NCI-H1105 (cell line): ENCODE measurements at regions not wholly inside any gene's neighbourhood (a gene's known extent, or its start where the extent isn't known, plus 50 kb on each side); places are given as distances from the start of the nearest gene placed in this dataset.
"Not testable (repeated sequence)": the region's sequence is repeated elsewhere in the genome, so short reads cannot be mapped to it uniquely, and the experiment has no call there.

Experiments
- DNase-seq: peaks from one replicate; lab custom pipeline; 2025; lab: John Stamatoyannopoulos, UW

DNA sequence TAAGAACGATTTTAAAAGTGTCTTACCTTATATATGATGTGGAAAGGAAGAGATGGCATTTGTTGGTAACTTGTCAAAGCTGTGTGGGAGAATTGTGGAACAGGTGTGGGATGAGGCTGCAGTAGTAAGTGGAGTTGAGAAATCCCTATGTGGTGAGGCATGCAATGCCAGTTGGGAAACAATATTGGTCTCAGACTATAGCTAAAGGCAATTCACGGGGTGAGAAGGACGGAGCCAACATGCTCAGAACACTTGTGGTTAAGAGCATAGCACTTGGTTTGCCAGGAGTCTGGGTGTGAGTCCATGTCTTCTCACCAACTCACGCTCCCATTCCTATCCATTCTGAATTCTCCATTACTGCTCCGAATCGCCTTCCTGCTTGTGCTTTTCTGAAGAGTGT, 615.6 kb upstream of the ADAMTS9 start:
- no peak for DNase-seq

DNA sequence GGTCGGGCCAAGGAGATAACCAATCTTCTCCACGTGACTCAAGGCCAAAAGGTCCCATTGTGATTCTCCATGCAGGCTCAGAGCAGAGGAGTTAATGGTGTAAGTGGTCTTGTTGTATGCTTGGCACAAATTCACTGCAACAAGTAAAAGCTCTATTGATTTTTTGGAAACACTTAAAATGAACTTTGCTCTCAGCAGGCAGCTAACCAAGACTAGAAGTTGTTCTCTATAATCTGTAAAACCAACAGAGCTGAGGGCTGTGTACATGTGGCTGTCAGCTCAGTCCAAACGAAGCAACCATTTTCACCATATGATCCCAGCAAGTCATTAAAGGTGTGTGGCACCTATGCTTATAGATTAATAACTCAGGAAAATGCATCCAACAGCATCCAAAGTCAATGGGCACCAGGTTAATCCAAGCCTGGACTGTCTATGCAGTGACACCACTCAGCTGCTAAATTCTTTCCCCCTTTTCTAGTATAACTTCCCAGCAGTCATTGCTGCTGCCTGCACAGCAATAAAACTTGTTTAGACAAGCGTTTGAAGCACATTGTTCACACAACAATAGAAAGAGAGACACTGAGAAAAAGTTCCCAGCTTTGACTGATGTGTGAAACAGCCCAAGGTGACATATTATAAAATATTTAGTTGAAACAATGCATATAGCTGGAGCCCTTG, 603.8 kb upstream of the ADAMTS9 start:
- no peak for DNase-seq

DNA sequence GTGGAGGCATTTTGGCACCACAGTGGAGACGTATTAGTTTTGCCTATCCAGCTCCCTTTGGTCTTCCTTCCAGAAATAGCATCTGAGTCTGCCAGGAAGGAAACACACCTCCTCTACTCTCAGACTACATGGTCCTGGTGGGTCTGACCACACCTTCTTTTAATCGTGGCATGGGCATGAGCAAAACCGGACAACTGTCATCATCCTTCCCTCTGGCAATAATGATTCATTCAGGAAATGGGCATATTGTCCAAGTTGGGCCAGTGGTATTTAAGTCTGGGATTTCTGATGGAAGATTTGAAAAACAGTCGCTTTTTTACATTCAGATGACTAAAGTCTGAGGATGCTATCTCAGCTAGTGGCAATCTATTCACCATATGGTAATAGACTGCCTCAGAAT, 601.0 kb upstream of the ADAMTS9 start:
- DNase-seq: no peak

DNA sequence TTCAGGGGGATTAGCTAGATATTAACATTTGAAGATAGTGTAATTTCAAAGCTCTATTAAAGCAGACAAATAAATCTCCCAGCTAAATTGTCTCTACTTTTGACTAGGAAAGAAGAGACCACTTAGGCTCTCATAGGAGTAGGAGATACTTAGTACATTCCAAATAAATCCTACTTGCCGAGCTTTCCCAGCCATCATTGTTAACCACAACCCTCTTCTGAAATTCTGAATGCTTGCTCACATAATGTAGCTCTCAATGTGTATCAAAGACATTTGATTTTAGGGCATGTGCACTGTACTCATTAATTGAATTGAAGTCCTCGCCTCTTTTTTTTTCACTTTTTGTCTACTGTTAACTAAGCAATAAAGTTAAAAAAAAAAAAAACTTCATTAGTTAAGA, 598.2 kb upstream of the ADAMTS9 start:
- DNase-seq: no peak

DNA sequence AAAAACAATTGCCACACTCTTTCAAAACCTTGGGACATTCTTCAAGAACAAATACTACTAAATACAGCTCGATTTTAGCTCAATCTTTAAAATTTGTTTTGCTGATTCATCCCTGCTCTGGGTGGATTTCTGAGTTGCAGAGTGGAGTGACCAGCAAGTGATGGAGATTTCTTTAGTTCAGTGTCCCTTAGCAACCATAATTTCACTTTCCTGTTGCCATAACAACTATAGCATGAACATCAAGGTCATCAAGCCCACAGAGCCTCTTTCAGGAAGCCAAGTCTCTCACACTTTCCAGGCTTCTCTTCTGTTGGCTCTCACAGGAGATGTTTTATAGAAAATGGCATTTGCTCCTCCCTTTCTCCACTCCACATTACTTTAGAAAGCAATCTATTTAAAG, 597.2 kb upstream of the ADAMTS9 start:
- DNase-seq: no peak

DNA sequence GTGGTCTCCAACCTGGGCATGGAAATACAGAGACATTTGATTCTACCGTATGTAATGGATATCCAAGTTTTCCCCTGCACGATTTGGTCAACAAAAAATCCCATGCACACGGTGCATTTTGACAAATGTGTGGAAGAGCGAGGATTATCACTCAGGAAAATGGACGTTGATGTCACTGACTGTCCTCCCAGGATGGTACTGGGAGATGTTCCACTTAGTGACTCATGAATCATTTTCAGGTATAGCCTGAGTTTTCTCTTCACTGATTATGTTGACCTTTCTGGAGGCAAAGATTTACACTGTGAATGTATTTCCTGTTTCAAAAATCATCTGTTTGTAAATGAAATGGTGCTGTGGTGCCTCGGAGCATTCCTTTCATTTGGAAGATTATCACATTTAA, 596.7 kb upstream of the ADAMTS9 start:
- no peak for DNase-seq

DNA sequence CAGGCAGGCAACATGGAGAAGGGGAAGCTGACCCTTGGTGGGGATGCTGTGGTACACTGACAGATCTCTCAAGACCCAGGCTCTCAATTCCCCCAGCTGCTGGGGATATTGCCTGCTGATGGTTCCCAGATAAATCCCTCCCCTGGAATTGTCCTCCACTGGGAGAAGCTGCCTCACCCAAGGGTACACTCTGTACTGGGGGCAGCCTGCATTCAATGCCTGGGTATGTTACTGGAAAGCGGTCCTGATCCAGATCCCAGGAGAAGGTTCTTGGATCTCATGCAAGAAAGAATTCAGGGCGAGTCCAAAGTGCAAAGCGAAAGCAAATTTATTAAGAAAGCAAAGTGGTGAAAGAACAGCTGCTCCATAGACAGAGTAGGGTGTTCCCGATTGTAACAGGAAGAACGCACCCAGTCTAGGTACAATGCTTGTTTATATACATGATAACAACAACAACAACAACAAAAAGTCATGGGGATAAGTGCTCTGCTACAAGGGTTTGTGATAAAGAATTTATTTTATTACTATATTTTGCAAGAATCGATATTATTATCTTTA, 591.5 kb upstream of the ADAMTS9 start:
- DNase-seq: no peak

DNA sequence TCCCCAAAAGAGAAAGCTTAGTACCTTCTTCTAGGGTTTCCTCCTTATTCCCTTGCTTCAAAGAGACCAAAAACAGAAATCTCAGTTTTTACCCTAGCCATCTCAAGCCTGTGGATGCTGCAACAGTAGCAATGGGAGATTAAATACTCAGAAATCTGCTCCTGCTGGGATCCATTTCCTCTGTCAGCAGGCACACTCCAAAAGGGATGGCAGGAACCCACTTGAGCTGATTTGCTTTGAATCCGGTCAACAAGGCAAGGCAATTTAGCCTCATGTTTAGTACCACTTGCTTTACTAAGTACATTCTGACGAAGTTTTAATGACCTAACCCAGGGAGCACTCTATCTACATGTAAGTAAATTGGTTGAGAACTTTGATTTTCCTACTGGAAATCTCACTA, 590.0 kb upstream of the ADAMTS9 start:
- no peak for DNase-seq

DNA sequence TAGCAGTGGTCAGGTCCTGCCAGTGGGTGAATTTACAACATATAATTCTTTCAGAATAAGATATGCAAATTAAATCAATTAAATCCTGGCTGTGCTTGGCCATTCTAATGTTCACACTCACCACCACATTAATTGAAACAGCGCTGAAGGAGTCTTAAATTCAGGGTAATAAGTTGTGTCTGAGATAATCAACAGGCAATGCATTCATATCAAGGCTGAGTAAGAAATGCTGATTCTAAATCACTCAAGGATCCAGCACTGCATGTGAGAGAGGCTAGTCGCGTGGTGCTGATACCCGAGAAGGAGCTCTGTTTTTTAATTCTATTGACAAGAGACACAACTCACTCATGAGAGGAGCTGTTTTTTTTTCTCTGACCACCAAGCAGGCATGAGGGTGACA, 588.8 kb upstream of the ADAMTS9 start:
- no peak for DNase-seq

DNA sequence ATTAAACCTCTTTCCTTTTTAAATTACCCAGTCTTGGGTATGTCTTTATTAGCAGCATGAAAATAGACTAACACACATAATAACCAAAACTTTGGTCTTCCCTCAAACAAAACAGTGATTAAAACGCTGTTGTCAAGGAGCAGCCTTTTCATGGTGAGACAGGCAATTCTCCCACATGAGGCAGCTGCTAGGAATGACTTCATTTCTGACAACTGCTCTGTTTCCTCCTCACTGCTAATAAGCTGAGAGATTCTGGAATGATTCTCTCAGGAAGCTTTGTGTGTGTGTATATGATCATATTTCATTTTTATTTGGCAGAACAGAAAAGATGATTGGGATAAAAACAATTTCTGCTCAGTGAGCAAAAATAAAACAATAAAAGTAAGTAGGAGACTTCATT, 580.6 kb upstream of the ADAMTS9 start:
- DNase-seq: no peak

DNA sequence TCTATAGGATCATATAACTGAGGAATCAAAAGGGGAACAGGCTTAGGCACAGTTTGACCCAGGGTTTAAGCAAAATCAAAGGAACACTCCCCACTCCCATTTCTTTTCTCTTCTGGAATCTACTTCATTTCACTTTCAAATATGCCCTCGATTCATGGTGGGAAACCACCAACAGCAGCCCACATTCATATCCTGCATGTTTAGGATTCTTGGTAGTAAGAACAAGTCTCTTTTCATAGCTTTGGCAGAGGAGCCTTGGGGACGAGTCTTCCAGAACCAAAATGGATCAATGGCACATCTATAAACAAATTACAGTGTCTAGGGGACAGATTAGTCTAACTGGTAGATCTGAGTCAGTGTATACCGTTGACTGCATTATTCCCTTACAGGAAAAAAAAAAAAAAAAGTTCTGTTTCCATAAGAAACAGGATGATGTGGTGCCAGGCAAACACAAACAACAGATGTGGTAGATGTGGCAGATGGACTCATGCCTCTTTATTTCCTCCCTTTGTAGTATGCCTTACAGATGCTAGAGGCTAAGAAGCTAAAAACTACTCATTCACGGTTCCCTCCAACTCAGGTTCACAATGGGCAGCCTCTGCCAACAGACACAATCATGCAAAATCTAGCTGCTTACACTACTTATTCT, 578.3 kb upstream of the ADAMTS9 start:
- DNase-seq: no peak

DNA sequence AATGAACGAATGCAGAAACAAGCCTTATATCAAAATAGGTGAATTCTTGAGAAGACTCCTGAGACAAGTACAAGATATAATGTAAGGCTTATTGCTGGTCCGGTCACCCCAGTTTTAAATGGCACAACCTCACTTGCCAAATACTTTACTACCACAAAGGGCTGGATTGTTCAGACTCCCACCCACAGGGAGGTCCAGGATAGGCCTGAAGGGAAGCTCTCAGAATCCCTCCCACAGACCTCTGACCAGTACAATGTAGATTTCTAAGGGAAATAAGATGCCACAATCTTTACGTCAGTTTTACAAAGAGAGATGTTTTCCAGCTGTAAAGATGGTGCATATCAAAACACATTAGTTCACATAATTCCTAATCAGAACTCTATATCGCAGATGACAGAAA, 577.7 kb upstream of the ADAMTS9 start:
- DNase-seq: no peak

DNA sequence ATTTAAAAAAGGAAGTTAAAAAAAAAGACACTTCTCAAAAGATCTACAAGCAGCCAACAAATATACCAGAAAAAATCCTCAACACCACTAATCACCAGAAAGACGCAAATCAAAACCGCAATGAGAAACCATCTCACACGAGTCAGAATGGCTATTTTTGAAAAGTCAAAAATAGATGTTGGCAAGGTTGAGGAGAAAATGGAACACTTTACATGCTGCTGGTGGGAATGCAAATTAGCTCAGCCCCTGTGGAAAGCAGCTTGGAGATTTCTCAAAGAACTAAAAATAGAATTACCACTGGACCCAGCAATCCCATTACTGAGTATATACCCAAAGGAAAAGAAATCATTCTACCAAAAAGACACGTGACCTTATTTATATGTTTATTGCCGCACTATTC, 574.7 kb upstream of the ADAMTS9 start:
- DNase-seq: no peak

DNA sequence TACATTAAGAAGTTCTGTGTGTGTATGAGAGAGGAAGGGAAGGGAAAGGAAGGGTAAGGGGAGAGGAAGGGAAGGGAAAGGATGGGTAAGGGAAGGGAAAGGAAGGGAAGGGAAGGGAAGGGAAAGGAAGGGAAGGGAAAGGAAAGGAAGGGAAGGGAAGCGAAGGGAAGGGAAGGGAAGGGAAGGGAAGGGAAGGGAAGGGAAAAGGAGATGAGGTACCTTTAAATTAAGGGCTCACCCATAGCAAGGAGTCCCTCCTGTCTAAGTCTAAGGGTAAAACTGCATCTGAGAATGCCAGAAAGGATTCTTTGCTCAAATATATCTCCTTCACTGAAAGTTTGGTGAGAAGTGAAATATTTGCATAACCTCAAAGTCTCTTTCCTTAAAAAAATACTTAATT, 572.1 kb upstream of the ADAMTS9 start:
- no peak for DNase-seq

DNA sequence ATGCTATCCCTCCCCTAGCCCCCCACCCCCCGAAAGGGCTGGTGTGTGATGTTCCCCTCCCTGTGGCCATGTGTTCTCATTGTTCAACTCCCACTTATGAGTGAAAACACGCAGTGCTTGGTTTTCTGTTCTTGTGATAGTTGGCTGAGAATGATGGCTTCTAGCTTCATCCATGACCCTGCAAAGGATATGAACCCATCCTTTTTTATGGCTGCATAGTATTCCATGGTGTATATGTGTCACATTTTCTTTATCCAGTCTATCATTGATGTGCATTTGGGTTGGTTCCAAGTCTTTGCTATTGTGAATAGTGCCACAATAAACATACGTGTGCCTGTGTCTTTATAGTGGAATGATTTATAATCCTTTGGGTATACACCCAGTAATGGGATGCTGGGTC, 565.1 kb upstream of the ADAMTS9 start:
- DNase-seq: not testable (repeated sequence)

DNA sequence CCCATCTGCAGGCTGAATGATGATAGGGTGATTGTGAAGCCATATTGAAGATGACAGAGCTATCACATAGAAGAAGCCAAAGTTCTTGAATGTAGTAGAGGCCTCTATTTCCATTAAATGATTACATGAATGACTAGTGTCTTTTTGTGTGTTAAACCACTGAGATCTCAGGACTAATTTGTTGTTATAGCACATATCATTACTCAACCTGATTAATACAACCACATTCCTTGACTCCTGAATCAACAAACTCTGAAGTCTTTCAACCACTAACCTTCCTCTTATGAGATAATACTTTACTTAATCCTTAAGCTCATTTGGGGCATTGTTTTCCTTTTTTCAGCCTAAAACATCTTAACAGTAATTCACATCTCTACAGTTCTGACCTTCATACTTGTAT, 564.5 kb upstream of the ADAMTS9 start:
- no peak for DNase-seq

DNA sequence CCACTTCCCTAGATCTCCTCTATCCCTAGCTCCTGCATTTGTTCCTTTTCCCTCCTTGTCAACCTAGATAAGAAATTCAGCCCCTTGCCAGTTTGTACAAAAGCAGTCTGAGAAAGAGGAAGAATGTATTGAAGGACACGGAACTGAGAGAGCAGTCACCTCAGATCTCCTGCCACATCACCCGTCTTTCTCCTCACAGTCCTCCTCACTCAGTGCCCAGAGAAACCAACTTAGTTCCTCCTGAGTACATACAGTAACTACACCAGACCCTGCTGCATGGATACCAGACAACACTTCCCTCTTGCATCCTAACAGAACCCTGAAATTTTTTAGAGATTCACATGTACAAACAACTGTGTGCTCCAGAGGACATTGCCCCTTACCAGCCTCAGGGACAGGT, 563.6 kb upstream of the ADAMTS9 start:
- DNase-seq: no peak

DNA sequence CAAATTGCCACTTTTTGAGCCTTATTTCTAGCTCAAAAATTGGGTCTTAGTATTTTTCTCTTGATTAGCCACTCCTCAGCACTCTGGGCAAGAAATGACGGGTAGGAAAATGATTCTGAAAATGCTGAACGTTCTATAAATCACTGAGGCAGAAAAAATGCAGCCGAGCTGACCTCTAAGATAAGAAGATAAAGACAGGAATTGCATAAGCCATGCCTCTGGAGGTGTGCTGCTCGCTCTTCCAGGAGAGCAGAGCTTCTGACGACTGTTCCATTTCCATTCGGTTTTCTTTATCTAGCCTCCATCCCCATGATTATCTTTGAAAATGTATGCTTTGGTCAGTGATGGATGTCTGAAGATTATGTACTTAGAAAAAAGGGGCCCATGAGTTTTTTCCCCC, 558.8 kb upstream of the ADAMTS9 start:
- no peak for DNase-seq

DNA sequence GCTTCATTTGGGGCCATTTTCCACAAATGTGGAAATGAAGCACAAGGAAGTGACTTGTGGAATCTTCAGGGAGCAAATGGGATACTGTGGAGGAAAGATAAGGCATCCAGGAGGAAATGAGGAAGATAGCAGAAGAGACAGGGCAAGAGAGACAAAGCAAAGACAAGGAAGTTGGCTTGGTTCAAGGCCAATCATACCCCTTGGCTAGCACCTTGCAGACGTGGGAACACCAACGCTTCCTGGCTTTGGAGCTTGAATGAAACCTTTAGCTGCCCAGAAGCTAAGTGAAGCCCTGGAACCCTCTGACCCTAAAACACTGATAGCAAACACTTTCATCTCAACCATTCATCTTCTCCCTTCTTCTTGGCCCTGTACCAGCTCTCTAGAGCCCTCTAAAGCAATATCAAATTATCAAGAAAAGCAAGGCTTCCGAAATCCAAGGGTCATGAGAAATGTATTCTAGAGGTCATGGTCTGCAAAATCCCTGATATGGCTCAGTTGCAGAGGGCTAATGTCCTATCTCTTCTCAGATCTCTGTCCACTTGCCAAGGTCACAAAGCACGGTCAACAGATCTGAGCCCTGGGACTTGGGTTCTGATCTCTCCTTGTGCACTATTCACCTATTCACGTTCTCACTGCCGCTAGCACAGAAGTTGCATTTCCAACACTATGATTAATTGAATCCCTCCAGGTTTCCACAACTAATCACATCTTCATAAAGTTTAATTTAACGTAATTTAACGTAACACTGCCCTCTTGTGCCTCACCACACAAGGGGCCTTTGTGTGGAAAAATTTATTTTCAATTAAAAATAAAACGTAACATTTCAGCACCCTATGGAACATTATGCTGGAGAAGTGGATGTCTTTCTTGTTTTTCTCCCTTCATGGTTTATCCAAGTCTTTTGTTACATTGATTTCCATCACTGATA, 557.6 kb upstream of the ADAMTS9 start:
- no peak for DNase-seq

DNA sequence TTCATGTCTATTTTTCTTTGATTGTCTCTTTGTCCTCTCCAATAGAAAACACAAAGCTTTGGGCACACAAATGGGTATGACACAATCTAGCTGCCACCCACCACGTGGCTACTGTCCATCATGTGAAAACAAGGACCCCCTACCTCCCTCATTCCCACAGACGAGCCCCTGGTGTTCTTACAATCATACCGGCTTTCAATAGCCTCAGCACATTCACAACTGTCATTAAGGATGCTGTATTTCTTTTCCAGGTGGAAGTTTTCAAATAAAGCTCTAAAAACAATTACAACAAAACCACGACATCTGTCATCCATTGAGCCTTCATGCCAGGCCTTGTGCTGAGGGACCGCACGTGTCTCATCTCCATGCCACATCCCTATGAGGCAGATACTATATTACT, 552.6 kb upstream of the ADAMTS9 start:
- no peak for DNase-seq

DNA sequence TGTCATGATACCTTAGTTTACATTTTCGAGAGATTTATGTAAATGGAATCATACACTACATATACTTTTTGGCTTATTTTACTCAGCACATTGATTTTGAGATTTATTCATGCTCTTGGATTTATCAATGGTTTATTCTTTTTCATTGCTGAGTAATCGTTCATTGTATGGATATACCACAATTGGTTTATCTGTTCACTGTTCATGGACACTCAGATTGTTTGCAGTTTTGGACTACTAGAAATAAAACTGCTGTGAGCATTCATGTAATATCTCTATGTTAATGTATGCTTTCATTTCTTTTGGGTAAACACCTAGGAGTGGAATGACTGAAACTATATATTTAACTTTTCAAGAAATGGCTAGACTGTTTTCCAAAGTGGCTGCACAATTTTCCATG, 550.9 kb upstream of the ADAMTS9 start:
- no peak for DNase-seq

DNA sequence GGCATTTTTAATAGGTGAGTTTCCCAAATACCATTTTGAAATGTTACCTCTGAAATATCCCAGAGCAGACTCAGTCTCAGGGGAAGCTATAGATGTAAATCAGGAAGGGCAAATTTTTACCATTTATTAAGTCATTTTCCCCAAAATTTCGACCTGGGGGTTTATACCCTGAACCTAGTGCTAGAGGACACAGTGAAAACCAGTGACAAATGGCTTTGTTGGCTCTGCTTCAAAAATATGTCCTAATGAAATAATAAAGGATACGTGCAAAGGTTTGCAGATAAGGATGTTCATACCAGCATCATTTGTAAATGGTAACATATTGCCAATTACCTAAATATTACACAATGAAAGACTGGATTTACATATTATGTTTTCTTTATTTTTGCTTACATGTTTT, 546.7 kb upstream of the ADAMTS9 start:
- DNase-seq: no peak

DNA sequence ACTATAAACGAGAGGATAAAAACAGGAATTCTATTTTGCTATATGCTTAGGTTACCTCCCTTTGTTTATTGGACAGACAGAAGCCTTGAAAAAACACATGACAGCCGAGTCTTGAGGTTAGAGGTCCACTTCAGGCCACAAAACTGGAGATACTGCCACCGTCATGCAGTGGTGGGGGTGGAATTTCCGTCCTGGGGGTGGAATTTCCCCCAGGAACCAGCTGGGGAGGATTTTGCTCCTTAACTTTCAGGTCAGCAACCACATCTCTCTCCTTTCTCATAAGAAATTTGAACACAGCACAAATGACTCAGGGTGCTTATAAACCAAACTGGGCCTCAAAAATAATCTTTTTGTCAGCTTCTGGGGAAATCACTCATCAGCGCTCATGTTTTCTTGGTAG, 545.8 kb upstream of the ADAMTS9 start:
- no peak for DNase-seq
